ENCODE measurements at regions not wholly inside any gene's neighbourhood (a gene's known extent, or its start where the extent isn't known, plus 50 kb on each side); places are given as distances from the start of the nearest gene placed in this dataset.

DNA sequence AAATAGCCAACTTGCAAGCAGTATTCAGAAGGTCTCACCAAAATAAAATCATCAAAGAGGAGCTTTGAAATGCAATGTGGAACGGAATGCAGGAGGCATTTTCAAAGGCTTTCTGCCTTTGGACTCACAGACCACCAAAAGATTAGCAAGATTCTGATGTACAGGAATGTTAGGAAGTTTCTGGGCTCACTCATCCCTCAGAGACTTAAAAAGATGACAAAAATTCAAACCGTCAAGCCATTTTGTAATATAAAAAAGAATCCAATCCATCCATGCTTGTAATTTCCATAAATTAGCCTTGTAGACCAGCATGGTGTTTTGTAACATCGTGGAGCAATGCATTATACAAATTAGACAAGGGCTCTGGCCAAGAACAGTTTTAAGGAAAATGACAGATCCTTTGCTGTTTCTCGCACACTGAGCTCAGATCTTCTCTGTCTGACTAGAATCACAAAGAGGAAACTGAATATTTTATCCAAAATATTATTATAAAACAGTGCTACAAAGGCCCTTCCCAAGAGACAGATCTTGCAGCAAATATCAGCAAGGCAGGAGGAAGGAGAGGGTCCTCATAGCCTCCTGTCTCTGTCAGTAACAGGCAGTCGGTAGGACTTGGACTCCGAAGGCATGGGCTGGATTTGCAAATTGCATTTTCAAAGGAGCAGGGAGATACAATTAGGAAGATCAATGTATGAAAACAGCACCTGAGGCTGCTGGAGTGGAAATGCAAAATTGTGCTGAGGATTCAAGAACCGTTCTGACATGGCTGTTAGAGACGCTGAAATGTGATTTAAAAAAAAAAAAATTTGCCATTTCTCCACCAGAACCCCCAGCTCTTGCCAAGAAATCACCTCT, 57.4 kb upstream of the NRP1 start:
- no peak overlapping the region for H3K4me3 ChIP-seq (ENCODE audit: low read depth, low read length)
- DNase-seq (ENCODE audit: low read depth) = no peak
- TF ChIP-seq, protein P1, sequence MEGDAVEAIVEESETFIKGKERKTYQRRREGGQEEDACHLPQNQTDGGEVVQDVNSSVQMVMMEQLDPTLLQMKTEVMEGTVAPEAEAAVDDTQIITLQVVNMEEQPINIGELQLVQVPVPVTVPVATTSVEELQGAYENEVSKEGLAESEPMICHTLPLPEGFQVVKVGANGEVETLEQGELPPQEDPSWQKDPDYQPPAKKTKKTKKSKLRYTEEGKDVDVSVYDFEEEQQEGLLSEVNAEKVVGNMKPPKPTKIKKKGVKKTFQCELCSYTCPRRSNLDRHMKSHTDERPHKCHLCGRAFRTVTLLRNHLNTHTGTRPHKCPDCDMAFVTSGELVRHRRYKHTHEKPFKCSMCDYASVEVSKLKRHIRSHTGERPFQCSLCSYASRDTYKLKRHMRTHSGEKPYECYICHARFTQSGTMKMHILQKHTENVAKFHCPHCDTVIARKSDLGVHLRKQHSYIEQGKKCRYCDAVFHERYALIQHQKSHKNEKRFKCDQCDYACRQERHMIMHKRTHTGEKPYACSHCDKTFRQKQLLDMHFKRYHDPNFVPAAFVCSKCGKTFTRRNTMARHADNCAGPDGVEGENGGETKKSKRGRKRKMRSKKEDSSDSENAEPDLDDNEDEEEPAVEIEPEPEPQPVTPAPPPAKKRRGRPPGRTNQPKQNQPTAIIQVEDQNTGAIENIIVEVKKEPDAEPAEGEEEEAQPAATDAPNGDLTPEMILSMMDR (IDR thresholded peaks at IDR 0.05; ENCODE audit: insufficient read depth, low read length) = no peak

DNA sequence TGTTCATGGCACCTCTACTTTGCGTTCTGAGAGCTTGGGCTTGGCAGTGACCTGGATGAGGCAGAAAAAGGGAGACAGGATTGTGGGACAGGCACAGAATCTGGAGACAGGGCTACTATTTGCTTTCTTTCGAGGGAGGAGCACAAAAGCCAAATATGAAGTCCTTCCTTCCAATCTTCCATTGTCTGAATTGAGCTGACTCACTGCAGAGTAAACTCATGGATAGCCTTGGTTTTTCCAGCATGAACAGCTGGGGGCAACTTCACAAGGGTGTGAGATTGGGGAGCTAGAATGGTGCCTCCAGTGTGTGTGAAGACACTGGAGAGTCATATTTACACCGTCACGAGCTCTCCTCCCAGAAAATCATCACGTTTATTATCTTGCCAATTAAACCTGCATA, 55.6 kb upstream of the NRP1 start:
- DNase-seq (ENCODE audit: low read depth) = peak; percentile 38
- TF ChIP-seq, protein P1 (IDR thresholded peaks at IDR 0.05; ENCODE audit: insufficient read depth, low read length) = no peak
- no peak overlapping the region for H3K4me3 ChIP-seq (ENCODE audit: low read depth, low read length)

DNA sequence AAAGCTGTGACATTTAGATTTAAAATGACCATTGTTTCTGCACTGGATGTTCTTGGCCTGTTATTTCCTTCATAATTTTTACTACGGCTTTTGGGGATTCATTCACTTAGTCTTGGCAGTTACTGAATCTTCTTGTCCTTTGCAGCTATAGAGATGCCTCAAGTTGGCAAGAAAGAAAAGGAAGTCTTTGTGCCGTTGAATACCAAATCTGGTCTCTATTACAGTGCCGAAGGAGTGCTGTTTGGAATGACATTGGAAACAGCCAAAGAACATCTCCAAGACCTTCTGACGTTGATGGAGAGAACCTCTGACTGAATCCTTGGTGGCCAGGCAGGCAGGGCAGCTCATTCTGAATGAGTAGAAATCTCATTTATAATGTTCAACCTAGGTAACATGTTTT, 54.3 kb upstream of the NRP1 start:
- no peak for DNase-seq (ENCODE audit: low read depth)
- TF ChIP-seq, protein P1 (IDR thresholded peaks at IDR 0.05; ENCODE audit: insufficient read depth, low read length) = no peak
- no peak overlapping the region for H3K4me3 ChIP-seq (ENCODE audit: low read depth, low read length)

DNA sequence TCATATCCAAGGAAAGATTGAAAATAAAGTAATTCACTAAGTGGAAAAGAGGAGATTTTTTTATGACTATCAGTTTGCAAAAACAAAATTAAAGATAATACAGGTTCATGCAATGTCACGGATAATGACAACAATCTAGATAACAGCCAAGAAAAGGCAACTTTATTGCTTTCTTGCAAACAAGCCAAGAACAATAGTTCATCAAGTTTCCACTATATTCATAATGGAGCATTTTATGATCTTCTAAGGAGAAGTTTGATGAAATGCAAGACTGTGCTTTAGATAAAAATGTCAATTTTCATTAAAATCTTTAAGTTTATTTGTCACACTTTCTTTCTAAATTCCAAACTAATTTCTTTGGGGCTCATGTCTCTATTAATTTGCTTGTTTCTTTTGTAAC, 53.9 kb upstream of the NRP1 start:
- DNase-seq (ENCODE audit: low read depth) = peak; percentile 42
- TF ChIP-seq, protein P1 (IDR thresholded peaks at IDR 0.05; ENCODE audit: insufficient read depth, low read length) = no peak
- H3K4me3 ChIP-seq (ENCODE audit: low read depth, low read length) = no peak overlapping the region

DNA sequence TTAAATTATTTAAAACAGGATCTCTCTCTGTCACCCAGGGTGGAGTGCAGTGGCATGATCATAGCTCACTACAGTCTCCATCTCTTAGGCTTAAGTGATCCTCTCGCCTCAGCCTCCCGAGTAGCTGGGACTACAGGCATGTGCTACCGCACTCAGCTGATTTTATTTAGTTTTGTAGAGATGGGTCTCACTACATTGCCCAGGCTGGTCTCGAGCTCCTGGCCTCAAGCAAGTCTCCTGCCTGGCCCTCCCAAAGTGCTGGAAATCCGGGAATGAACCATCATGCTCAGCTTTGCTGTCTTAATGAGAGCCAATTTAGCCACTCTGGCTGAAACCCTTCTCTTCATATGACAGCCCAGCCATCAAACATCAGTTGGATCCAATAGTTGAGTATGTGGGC, 53.3 kb upstream of the NRP1 start:
- H3K4me3 ChIP-seq (ENCODE audit: low read depth, low read length) = no peak overlapping the region
- no peak for DNase-seq (ENCODE audit: low read depth)
- TF ChIP-seq, protein P1 (IDR thresholded peaks at IDR 0.05; ENCODE audit: insufficient read depth, low read length) = no peak

DNA sequence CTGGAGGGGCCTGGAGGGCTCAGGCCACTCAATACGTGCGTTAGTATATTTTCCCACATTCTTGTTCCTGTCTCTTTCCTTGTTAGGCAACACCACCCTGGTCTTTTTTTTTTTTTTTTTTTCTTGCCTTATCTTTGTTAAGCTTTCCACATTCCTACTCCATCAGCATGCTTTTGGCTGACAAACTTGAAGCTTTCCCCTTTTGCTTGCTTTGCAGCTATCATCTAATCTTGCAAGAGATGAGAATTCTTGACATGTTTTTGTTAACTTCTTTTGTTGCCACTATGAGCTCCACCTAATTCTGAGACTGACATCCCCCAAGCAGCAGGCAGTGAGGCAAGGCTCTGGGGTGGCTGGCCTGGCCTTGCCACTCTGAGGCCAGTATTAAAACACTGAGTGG, 52.5 kb upstream of the NRP1 start:
- no peak overlapping the region for H3K4me3 ChIP-seq (ENCODE audit: low read depth, low read length)
- DNase-seq (ENCODE audit: low read depth) = peak; percentile 93
- TF ChIP-seq, protein P1 (IDR thresholded peaks at IDR 0.05; ENCODE audit: insufficient read depth, low read length) = no peak
